NB4 (cell line): ENCODE measurements at regions not wholly inside any gene's neighbourhood (a gene's known extent, or its start where the extent isn't known, plus 50 kb on each side); places are given as distances from the start of the nearest gene placed in this dataset.

Experiments used
- TF ChIP-seq, protein P1 (sequence below): IDR thresholded peaks from one replicate; pipeline ENCODE4 v1.5.1; 2012; ENCODE audit warnings: low read depth, low read length
- TF ChIP-seq, protein P2 (sequence below): IDR thresholded peaks from 2 replicates; pipeline ENCODE4 v1.6.1; 2011; ENCODE audit warnings: low read depth, low read length

DNA sequence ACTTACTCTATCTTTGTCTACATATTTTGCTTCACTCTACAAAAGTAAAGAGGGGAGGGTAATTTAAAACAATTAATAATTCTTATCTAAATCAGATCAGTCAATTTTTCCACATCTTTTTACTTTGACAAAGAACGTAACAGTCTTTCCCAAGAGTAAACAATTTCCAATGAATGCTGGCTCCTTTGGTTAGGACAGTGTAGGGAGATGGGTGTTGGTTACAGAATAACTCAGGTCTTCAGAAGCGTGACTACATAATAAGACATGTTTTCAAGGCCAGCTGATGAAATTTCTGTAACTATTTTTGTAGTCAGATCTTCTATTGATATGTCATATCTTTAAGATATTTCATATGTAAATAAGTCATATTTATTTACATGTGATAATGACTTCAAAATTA is 183.0 kb upstream of the CAND1 start:
- TF ChIP-seq, protein P1, sequence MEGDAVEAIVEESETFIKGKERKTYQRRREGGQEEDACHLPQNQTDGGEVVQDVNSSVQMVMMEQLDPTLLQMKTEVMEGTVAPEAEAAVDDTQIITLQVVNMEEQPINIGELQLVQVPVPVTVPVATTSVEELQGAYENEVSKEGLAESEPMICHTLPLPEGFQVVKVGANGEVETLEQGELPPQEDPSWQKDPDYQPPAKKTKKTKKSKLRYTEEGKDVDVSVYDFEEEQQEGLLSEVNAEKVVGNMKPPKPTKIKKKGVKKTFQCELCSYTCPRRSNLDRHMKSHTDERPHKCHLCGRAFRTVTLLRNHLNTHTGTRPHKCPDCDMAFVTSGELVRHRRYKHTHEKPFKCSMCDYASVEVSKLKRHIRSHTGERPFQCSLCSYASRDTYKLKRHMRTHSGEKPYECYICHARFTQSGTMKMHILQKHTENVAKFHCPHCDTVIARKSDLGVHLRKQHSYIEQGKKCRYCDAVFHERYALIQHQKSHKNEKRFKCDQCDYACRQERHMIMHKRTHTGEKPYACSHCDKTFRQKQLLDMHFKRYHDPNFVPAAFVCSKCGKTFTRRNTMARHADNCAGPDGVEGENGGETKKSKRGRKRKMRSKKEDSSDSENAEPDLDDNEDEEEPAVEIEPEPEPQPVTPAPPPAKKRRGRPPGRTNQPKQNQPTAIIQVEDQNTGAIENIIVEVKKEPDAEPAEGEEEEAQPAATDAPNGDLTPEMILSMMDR, result no peak
- TF ChIP-seq, protein P2, sequence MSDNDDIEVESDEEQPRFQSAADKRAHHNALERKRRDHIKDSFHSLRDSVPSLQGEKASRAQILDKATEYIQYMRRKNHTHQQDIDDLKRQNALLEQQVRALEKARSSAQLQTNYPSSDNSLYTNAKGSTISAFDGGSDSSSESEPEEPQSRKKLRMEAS, result no peak
